Ishikawa (cell line): ENCODE measurements at regions not wholly inside any gene's neighbourhood (a gene's known extent, or its start where the extent isn't known, plus 50 kb on each side); places are given as distances from the start of the nearest gene placed in this dataset.

Experiments
- CEBPB ChIP-seq: IDR thresholded peaks from 2 replicates; pipeline ENCODE4 v1.6.1; 2012
- CREB1 ChIP-seq: IDR thresholded peaks from 2 replicates; pipeline ENCODE4 v1.6.1; 2012; ENCODE audit warnings: low read depth
- EGR1 ChIP-seq: IDR thresholded peaks from 2 replicates; pipeline ENCODE4 v1.6.1; 2012
- EP300 ChIP-seq: IDR thresholded peaks from 2 replicates; pipeline ENCODE4 v1.6.1; 2012; ENCODE audit warnings: borderline replicate concordance
- NFIC ChIP-seq: IDR thresholded peaks from 2 replicates; pipeline ENCODE4 v1.6.1; 2012
- RAD21 ChIP-seq: IDR thresholded peaks from 2 replicates; pipeline ENCODE4 v1.6.1; 2012; ENCODE audit warnings: low read depth
- TAF1 ChIP-seq: IDR thresholded peaks from 2 replicates; pipeline ENCODE4 v1.6.1; 2012; ENCODE audit warnings: low read depth, mild to moderate bottlenecking
- TCF12 ChIP-seq: IDR thresholded peaks from 2 replicates; pipeline ENCODE4 v1.6.1; 2012; ENCODE audit warnings: low read depth
- YY1 ChIP-seq: IDR thresholded peaks from 2 replicates; pipeline ENCODE4 v1.6.1; 2012; ENCODE audit warnings: low read depth
- ZBTB7A ChIP-seq: IDR thresholded peaks from 2 replicates; pipeline ENCODE4 v1.6.1; 2012; ENCODE audit warnings: low read depth
- TF ChIP-seq, protein P1 (sequence below): IDR thresholded peaks from 2 replicates; pipeline ENCODE4 v1.6.1; 2012
- TF ChIP-seq, protein P2 (sequence below): IDR thresholded peaks from 2 replicates; pipeline ENCODE4 v1.6.1; 2012; ENCODE audit warnings: low read depth, mild to moderate bottlenecking
- TF ChIP-seq, protein P3 (sequence below): IDR thresholded peaks from 2 replicates; pipeline ENCODE4 v1.6.1; 2012

DNA sequence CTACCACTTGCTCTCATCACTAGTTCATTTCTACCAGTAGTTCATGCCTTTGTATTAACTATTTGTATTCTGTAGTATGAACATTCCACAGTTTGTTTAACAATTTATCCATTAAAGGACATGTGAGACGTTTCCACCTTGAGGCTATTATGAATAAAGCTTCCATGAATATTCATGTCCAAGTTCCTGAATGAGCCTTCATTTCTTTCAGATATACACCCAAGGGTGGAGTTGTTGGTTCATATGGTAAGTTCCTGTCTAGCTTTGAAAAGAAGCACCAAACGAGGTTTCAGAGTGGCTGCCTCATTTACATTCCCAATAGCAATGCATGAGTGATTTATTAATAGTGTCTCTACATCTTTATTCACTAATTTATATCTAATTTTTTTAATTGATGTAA, 407.8 kb upstream of the C16orf82 start:
- TF ChIP-seq YY1 = no peak
- TF ChIP-seq, protein P1, sequence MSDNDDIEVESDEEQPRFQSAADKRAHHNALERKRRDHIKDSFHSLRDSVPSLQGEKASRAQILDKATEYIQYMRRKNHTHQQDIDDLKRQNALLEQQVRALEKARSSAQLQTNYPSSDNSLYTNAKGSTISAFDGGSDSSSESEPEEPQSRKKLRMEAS = no peak
- TF ChIP-seq EGR1 = no peak
- no peak for TF ChIP-seq CEBPB
- no peak for TF ChIP-seq EP300
- no peak for TF ChIP-seq TAF1
- TF ChIP-seq ZBTB7A = no peak
- no peak for TF ChIP-seq RAD21
- TF ChIP-seq, protein P2, sequence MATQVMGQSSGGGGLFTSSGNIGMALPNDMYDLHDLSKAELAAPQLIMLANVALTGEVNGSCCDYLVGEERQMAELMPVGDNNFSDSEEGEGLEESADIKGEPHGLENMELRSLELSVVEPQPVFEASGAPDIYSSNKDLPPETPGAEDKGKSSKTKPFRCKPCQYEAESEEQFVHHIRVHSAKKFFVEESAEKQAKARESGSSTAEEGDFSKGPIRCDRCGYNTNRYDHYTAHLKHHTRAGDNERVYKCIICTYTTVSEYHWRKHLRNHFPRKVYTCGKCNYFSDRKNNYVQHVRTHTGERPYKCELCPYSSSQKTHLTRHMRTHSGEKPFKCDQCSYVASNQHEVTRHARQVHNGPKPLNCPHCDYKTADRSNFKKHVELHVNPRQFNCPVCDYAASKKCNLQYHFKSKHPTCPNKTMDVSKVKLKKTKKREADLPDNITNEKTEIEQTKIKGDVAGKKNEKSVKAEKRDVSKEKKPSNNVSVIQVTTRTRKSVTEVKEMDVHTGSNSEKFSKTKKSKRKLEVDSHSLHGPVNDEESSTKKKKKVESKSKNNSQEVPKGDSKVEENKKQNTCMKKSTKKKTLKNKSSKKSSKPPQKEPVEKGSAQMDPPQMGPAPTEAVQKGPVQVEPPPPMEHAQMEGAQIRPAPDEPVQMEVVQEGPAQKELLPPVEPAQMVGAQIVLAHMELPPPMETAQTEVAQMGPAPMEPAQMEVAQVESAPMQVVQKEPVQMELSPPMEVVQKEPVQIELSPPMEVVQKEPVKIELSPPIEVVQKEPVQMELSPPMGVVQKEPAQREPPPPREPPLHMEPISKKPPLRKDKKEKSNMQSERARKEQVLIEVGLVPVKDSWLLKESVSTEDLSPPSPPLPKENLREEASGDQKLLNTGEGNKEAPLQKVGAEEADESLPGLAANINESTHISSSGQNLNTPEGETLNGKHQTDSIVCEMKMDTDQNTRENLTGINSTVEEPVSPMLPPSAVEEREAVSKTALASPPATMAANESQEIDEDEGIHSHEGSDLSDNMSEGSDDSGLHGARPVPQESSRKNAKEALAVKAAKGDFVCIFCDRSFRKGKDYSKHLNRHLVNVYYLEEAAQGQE = no peak
- TF ChIP-seq TCF12 = no peak
- no peak for TF ChIP-seq NFIC
- TF ChIP-seq, protein P3, sequence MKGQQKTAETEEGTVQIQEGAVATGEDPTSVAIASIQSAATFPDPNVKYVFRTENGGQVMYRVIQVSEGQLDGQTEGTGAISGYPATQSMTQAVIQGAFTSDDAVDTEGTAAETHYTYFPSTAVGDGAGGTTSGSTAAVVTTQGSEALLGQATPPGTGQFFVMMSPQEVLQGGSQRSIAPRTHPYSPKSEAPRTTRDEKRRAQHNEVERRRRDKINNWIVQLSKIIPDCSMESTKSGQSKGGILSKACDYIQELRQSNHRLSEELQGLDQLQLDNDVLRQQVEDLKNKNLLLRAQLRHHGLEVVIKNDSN = no peak
- TF ChIP-seq CREB1 = no peak
